GDM1 (cell line): ENCODE measurements at regions not wholly inside any gene's neighbourhood (a gene's known extent, or its start where the extent isn't known, plus 50 kb on each side); places are given as distances from the start of the nearest gene placed in this dataset.
"Not testable (repeated sequence)": the region's sequence is repeated elsewhere in the genome, so short reads cannot be mapped to it uniquely, and the experiment has no call there.

Source experiments
- DNase-seq: peaks from one replicate; lab custom pipeline; 2025; lab: John Stamatoyannopoulos, UW

DNA sequence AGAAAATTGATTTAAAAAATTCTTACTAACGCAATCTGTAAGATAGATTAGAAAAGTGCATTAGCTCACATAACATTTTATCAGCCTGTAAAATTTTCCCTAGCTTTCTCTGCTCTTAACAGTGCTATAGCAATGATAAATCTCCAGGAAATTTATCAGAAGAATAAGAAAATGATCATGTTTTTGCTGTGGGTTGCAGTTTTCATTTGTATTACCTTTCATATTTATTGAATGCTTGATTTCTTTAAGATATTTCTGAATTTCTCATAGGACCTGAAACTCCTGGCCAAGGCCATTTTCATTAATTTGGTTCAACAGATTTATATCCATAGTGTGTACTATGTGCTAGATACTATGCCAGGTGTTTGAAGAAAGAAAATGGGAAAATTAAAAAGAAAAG lies 130.3 kb upstream of the STARD13 start:
- DNase-seq = no peak

DNA sequence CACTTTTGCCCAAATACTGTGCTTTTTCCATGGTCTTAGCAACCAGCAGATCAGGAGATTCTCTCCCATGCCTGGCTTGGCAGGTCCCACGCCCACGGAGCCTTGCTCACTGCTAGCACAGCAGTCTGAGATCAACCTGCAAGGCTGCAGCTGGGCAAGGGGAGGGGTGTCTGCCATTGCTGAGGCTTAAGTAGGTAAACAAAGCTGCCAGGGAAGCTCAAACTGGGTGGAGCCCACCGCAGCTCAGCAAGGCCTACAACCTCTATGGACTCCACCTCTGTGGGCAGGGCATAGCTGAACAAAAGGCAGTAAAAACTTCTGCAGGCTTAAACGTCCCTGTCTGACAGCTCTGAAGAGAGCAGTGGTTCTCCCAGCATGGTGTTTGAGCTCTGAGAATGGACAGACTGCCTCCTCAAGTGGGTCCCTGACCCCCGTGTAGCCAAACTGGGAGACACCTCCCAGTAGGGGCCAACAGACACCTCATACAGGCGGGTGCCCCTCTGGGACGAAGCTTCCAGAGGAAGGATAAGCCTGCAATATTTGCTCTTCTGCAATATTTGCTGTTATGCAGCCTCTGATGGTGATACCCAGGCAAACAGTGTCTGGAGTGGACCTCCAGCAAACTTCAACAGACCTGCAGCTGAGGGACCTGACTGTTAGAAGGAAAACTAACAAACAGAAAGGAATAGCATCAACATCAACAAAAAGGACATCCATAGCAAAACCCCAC lies 132.8 kb upstream of the STARD13 start:
- DNase-seq = not testable (repeated sequence)

DNA sequence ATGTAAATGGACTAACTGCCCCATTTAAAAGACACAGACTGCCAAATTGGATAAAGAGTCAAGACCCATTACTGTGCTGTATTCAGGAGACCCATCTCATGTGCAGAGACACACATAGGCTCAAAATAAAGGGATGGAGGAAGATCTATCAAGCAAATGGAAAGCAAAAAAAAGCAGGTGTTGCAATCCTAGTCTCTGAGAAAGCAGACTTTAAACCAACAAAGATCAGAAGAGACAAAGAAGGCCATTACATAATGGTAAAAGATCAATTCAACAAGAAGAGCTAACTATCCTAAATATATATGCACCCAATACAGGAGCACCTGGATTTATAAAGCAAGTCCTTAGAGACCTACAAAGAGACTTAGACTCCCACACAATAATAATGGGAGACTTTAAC lies 134.6 kb upstream of the STARD13 start:
- not testable (repeated sequence) for DNase-seq

DNA sequence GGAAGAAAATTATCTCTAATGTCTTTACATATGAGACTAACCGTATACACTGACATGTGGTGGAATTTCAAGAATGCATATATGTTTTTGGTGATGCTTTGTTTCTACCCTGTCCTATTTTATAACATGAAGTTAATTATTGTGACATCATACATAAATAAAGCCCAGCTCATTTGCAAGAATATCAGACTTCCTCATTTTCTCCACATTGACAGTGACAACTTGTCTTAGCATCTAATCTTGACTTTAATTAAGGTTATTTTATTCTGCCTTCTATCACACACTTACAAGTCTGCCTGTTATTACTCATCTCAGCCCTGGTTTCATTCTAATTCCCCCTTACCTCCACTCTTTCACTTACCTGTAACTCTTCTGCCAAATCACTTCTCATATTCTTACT lies 140.6 kb upstream of the STARD13 start:
- no peak for DNase-seq

DNA sequence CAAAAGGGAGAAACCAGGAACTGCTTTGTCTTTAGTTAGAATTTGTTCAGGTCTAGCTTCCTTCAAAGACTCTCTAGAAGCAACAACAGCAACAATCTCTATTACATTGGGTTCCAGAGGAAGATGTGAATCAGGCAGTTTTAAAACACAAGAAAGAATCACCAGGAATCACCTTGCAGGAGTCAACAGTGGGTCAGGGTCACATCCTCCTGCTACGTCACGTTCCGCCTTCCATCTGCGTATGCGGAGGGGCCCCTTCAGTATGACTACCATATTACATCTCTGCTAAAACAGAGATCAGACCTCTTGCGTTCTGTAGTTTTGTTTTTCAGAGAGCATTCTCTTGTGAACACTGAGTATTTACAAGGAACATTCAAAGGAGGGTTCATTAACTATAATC lies 147.8 kb upstream of the STARD13 start:
- DNase-seq = no peak

DNA sequence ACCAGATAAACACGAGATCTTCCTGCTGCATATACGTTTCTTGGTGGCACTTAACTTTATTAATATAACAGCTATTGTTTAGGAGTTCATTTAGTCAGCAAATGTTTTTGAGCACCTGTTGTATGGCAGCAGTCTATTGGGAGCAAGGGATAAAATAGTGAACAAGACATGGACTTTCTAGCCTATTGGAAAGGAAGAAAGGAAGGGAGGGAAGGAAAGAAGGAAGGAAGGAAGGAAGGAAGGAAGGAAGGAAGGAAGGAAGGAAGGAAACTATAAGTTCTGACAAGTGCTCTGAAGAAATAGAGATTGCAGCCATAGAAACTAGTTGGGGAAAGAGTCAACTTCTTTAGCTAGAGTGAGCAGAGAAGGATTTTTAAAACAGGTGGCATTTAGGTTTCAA lies 149.1 kb upstream of the STARD13 start:
- no peak for DNase-seq

DNA sequence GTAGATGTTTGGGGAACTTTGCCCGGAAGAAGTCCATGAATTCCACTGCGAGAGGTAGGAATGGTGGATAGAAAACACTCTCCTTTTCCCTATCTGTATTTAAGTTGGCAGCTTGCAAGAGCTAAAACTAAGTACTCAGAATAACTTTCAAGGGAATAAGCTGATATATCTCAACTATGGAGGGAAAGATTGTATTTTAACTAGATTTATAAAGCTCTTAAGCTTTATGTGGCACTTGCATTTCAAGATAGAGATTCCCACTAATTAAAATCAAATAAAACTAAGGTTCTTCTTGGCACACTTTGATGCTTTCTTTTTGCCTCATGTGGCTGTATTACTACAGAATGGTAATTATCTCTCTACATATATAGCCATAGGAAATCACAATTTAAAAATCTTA lies 149.7 kb upstream of the STARD13 start:
- DNase-seq = no peak

DNA sequence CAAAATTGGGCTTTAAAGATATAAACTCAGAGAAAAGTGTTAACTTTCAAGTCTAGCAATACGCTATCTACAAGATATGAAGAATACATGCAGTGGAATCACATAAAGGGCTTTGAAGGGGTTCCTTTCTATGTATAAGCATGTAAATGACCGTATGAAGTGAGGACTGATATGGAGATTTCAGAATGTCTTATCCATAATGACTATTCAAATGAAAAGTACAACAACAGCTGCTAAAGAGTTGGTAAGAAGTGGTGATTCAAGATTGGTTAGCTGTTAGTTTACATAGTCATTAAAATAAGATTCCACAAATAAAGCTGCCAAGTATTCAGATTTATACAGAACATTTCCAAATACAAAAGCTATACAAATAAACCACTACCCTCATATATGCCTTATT lies 153.4 kb upstream of the STARD13 start:
- no peak for DNase-seq

DNA sequence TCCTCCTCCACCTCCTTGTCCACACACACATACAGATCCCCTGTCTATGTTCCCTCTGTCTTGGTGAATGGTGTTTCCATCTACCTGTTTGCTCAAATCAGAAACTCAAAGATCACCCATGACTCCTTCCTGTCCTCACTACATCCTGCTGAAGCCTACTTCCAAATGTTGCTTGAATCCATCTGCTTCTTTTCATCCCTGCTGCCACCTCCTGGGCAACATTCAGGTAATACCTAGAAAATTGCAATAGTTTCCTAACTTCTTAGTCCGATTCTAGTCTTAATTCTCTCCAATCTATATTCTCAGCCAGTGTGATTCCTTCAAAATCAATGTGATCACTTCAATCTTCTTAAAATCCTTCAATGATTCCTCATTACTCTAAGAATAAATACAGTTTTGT lies 155.5 kb upstream of the STARD13 start:
- no peak for DNase-seq

DNA sequence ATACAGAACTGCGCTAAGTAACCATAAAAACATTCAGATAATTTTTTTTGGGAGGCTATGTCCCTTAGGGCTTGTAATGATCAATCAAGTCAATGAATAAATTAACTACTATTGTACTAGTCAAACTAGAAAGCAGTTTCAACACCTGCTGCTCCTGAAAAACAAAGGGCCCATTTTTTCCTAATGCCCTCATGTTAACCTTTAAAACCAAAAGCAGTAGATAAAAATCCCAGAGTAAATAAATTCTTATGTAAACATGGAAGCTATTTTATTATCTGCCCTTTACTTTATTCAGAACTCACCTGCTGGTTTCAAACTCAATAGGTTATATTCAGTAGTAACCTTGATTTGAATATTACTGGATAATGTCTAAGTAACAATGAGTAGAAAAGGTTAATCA lies 159.5 kb upstream of the STARD13 start:
- no peak for DNase-seq

DNA sequence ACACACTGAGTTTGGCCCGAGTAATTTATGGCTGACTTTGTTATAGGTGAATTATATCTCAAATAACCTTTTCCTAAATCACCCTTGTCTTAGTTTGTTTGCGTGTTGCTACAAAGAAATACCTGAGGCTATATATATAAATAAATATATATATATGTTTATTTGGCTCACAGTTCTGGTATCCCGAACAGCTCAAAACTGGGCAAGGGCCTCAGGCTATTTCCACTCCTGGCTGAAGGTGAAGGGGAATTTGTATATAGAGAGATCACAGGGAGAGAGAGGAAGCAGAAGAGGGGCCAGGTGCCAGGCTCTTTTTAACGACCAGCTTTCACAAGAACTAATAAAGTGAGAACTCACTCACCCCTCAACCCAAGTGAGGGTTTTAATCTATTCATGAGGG lies 159.9 kb upstream of the STARD13 start:
- no peak for DNase-seq

DNA sequence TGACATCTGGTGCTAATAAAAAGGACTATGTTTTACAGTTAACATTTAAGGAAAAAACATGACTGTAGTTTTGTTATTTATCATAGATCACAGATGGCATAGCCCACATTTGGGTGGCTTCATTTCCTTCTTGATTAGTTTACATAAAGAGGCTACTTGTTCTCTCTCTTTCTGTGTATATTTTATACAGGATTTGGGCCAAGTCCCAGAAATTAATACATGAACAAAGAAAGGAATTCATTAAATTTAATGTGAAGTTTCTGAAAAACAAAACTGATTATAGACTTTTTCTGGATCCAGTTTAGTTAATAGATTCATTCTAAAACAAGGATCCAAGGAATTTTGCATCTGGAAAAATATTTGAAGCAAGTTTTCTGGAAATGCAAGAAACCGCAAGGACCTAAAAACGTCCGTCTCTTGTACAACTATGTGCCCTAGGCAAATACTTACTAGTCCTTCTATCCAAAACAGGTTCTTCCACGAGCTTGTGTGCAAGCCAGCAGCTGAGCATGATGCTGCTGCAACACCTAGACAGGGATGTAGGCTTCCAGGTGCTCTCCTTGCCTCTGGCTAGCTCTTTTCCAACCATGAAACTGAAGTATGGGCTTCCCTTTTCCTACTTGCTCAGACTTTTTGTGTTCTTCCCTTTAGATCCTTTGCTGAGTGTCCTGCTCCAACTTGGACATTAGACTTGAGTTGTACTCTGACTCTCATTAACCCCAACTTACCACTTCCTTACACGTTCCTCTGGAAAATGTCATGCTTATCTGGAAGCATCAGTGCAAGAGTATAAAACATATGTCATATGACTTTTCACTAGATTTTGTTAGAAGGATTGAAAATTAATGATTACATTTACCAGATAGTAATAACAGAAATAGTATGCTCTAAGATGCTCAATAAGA lies 161.5 kb upstream of the STARD13 start:
- no peak for DNase-seq

DNA sequence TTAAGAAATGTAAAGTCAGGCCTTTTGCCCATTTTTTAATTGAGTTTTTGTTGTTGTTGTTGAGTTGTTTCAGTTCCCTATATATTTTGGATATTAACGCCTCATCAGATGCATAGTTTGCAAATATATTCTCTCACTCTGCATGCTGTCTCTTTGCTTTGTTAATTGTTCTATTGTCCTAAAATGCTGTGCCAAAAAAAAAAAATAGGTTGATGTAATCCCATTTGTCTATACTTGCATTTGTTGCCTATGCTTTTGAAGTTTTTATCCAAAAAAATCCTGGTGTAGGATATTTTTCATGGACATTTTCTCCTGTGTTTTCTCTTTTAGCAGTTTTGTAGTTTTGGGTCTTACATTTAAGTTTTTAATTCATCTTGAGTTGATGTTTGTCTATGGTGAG lies 163.3 kb upstream of the STARD13 start:
- no peak for DNase-seq

DNA sequence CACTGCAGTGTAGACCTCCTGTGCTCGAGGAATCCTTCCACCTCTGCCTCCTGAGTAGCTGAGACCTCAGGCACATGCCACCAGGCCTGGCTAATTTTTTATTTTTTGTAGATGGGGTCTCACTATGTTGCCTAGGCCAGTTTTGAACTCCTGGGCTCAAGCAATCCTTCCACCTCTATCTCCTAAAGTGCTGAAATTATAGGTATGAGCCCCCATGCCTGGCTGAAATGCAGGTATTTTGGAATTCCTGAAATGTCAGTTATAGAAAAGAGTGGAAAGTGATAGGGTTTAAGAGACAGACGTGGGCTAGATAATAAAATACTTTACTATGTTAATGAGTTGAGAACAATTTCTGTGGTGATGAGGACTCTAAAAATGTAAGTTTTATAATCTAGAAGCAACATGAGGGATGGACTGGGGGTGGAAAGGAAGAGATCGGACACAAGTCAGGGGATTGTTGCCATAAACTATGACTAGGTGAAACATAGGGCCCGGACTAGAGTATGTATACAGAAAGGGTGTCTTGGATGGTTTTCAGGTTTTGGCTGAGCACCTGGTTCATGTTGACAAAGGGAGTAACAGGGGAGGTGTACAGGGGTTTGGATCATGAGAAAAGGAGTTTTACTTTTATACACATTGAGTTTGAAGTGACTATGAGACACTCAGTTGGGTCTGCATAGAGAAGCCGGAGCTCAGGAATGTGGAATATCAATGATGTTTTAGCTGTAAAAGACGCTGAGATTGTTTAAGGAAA lies 165.6 kb upstream of the STARD13 start:
- DNase-seq = no peak

DNA sequence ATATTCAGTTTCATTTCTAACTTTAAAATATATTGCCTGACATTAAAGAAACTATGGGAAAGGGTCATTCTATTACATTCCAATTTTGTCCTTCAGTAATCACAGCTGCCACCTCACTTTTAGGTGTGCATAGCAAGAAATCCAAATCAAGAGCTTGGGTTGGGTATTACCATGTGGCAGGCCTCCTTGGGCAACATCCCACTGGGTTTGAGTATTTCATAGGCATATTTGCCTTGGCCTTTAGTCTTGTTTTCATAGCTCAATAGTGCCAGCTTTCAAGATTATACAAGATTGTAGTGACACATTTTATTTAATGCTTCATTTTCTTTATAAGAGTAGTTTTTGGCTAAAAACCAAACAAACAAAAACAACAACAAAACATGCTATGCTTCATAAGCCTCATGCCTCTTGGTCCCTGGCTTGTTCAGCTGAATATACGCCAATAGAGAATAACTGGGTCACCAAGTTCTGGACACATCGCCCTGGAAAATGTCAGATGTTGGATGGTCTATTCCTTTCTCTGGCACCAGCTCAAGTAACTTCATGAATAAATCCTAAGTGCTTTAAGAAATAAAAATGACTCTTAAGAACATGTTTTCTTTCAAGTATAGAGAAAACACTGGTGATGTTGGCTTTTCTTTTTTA lies 167.4 kb upstream of the STARD13 start:
- DNase-seq = no peak

DNA sequence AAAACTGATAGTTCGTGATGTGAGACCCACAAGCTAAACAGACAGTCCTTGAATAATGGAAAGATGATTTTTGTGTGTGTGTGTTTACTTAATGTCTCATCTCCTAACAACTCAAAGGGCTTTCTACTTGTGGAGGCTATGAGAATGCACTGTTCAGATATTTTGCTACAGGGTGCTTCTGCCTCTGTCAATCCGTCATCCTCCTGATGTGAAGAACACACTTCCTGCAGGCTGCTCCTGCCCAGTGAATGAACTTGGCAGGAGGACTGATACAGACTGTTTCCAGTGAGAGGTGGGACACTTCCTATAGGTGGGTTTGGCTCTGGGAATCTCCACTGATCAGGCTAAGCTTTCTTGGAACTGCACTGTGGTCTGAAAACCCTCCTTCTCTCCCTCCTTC lies 168.4 kb upstream of the STARD13 start:
- DNase-seq = no peak

DNA sequence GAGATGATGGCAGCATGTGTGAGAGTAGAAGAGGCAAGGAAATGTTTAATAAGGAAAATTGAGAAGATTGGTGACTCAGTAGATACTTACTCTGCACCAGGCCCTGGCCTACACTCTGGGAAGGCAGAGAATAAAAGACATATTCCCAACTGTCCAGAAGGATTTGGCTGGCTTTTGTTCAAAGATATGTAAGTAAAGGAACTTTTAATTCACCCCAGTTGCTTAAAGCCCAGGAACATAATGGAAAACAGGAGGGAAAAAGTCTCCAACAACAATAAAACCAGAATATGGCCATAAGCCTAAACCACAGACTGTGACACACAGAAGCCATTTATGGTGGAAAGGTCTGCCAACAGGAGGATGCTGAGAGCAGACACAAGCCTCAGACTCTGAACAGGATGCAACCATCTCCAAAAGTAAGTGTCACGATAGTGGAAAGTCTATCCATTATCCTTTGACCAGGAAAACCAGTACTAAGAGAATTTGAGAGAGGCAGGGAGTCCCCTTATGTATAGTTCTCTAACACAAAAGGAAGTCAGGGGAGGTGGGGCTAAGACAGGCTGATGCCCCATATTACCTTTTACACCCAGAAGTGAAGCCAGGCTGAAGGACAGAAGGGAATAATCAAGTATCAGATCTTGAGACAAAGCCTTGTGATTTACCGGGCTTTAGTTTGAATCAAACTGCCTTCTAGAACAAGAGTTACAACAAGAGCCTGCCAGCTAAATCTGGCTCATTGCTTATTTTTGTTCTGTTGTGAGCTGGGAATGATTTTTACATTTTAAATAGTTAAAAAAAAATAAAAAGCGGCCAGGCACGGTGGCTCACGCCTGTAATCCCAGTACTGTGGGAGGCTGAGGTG lies 169.5 kb upstream of the STARD13 start:
- DNase-seq = no peak

DNA sequence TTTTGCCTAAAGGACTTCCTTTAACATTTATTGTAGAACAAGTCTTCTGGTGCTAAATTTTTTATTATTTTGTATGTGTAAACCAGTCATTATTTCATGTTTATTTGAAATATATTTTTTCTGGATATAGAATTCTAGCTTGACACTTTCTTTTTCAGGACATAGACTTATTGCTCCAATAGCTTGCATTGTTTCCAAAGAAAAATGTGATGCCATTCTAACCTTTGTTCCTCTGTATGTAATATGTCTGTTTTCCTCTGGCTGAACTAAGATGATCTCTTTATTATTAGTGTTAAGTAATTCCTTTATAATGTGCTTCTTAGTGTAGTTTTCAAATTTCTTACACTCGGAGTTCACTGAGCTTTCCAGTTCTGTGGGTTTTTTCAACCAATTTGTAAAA lies 174.1 kb upstream of the STARD13 start:
- no peak for DNase-seq

DNA sequence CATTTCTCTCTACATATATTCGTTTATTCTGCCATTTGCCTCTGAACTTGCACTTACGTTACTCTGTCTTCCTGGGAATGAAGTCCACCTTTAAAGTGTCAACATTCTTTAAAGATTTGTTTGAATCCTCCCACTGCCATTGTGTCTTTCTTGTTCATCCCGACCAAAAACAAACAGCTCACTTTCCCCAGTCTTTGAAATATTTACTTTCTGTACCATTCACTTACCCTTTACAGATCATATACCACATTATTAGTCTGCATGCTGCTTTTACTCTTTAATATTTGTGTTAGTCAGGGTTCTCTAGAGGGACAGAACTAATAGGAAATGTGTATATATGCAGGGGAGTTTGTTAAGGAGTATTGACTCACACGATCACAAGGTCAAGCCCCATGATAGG lies 176.6 kb upstream of the STARD13 start:
- no peak for DNase-seq

DNA sequence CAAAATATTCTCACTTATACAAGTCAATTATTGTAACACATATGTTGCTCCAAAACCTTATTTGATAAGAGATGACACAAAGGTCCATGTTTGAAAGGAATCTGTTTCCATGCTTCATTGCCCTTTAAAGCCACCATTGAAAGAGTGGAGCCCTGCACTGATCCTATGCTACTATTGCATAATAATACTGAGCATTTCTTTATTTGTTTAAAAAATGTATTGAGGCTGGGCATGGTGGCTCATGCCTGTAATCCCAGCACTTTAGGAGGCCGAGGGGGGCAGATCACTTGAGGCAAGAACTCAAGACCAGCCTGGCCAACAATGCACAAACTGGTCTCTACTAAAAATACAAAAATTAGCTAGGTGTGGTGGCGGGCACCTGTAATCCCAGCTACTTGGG lies 178.8 kb upstream of the STARD13 start:
- DNase-seq = no peak

DNA sequence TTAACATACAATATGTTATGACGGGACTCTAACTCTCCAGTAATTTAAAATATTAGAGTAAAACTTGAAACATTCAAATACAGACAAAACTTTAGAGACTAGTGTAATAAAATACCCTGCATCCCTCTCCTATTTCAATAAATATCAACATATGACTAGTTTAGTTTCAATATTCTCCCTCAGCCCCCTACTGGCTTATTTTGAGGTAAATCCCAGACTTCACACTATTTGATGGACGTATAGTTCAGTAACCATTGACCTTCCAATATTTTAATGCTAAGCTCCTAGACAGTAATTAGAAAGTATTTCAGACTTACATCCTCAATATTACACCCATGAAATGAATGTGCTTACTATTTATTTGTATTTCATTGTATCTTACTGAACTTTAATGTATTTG lies 180.7 kb upstream of the STARD13 start:
- DNase-seq = no peak
